ENCODE measurements at regions not wholly inside any gene's neighbourhood (a gene's known extent, or its start where the extent isn't known, plus 50 kb on each side); places are given as distances from the start of the nearest gene placed in this dataset.
"Not testable (repeated sequence)": the region's sequence is repeated elsewhere in the genome, so short reads cannot be mapped to it uniquely, and the experiment has no call there.

GRCh38 chr21:35527358-35527757, 478.3 kb upstream of the RUNX1 start:
- no peak for DNase-seq (ENCODE audit: low spot score)

- no peak for DNase-seq (ENCODE audit: low spot score)
Observed at GRCh38 chr21:35525443-35525842, 476.3 kb upstream of the RUNX1 start.

- DNase-seq (ENCODE audit: low spot score) = no peak
Observed at GRCh38 chr21:35521852-35522505, 472.9 kb upstream of the RUNX1 start.

- no peak for DNase-seq (ENCODE audit: low spot score)
Observed at GRCh38 chr21:35521293-35521692, 472.2 kb upstream of the RUNX1 start.

- no peak for DNase-seq (ENCODE audit: low spot score)
Observed at GRCh38 chr21:35520856-35521255, 471.8 kb upstream of the RUNX1 start.

GRCh38 chr21:35520302-35520701, 471.2 kb upstream of the RUNX1 start:
- DNase-seq (ENCODE audit: low spot score) = no peak

- no peak for DNase-seq (ENCODE audit: low spot score)
Observed at GRCh38 chr21:35517865-35518264, 468.8 kb upstream of the RUNX1 start.

GRCh38 chr21:35516292-35516691, 467.2 kb upstream of the RUNX1 start:
- not testable (repeated sequence) for DNase-seq (ENCODE audit: low spot score)

- DNase-seq (ENCODE audit: low spot score) = no peak
Observed at GRCh38 chr21:35512346-35512745, 463.2 kb upstream of the RUNX1 start.

- DNase-seq (ENCODE audit: low spot score) = no peak
Observed at GRCh38 chr21:35511696-35512162, 462.6 kb upstream of the RUNX1 start.

- DNase-seq (ENCODE audit: low spot score) = no peak
Observed at GRCh38 chr21:35510957-35511695, 462.0 kb upstream of the RUNX1 start.

GRCh38 chr21:35510294-35510693, 461.2 kb upstream of the RUNX1 start:
- no peak for DNase-seq (ENCODE audit: low spot score)

- no peak for DNase-seq (ENCODE audit: low spot score)
Observed at GRCh38 chr21:35509001-35509704, 460.1 kb upstream of the RUNX1 start.

- no peak for DNase-seq (ENCODE audit: low spot score)
Observed at GRCh38 chr21:35508139-35508888, 459.2 kb upstream of the RUNX1 start.

- no peak for DNase-seq (ENCODE audit: low spot score)
Observed at GRCh38 chr21:35507181-35507759, 458.2 kb upstream of the RUNX1 start.

- no peak for DNase-seq (ENCODE audit: low spot score)
Observed at GRCh38 chr21:35506771-35507170, 457.7 kb upstream of the RUNX1 start.

GRCh38 chr21:35506352-35506751, 457.2 kb upstream of the RUNX1 start:
- DNase-seq (ENCODE audit: low spot score) = no peak

- no peak for DNase-seq (ENCODE audit: low spot score)
Observed at GRCh38 chr21:35504951-35505466, 455.9 kb upstream of the RUNX1 start.

GRCh38 chr21:35504277-35504676, 455.2 kb upstream of the RUNX1 start:
- DNase-seq (ENCODE audit: low spot score) = no peak

- no peak for DNase-seq (ENCODE audit: low spot score)
Observed at GRCh38 chr21:35503671-35504070, 454.6 kb upstream of the RUNX1 start.

GRCh38 chr21:35502821-35503220, 453.7 kb upstream of the RUNX1 start:
- DNase-seq (ENCODE audit: low spot score) = no peak

- not testable (repeated sequence) for DNase-seq (ENCODE audit: low spot score)
Observed at GRCh38 chr21:35497522-35497921, 448.4 kb upstream of the RUNX1 start.

All from germinal center (tissue), 1 donor.